Activated CD8-positive, alpha-beta memory T cell treated with anti-CD3 and anti-CD28 coated beads, Interleukin-2, amount 10 ng/mL, durations not matched to agents 7 days and 5 days (primary cell): ENCODE measurements at regions not wholly inside any gene's neighbourhood (a gene's known extent, or its start where the extent isn't known, plus 50 kb on each side); places are given as distances from the start of the nearest gene placed in this dataset.
A peak's percentile ranks its signal among the peaks of the same experiment; 100 is the strongest.

Experiments used
- ATAC-seq: fragments of 150-1000 bp; cut with Tn5 transposase; one replicate; pipeline ENCODE4 v1.10.0; 2021; ENCODE audit warnings: moderate library complexity
- CTCF ChIA-PET: fragments of 350-600 bp; sonication (Branson Sonifier 250); formaldehyde crosslinking; loops from one replicate; lab custom pipeline; 2021; ENCODE audit warnings: antibody characterized with exemption; lab: Charles Lee
- DNase-seq: peaks from one replicate; pipeline ENCODE4 v3.0.0-alpha.2; 2020
- H3K27ac Mint-ChIP-seq: one replicate; pipeline ENCODE4 v1.8.0; 2021; ENCODE audit warnings: mild to moderate bottlenecking, mixed read lengths
- H3K27me3 Mint-ChIP-seq: one replicate; pipeline ENCODE4 v1.8.0; 2021; ENCODE audit warnings: mixed read lengths
- H3K36me3 Mint-ChIP-seq: one replicate; pipeline ENCODE4 v1.8.0; 2021; ENCODE audit warnings: mild to moderate bottlenecking, mixed read lengths
- H3K4me1 Mint-ChIP-seq: one replicate; pipeline ENCODE4 v1.8.0; 2021; ENCODE audit warnings: mixed read lengths
- H3K4me3 Mint-ChIP-seq: one replicate; pipeline ENCODE4 v1.8.0; 2021; ENCODE audit warnings: mild to moderate bottlenecking, moderate library complexity, mixed read lengths
- H3K9me3 Mint-ChIP-seq: one replicate; pipeline ENCODE4 v1.8.0; 2022; ENCODE audit warnings: low read depth, mixed read lengths

- CTCF ChIA-PET = interaction anchor here (0.6 kb wide), 1 partner anchor 8 kb away, joined by 3 read pairs; no protein-coding TSS in a partner anchor
Measured at GRCh38 chr2:147364597-147364996, 480.2 kb upstream of the ACVR2A start.

DNA sequence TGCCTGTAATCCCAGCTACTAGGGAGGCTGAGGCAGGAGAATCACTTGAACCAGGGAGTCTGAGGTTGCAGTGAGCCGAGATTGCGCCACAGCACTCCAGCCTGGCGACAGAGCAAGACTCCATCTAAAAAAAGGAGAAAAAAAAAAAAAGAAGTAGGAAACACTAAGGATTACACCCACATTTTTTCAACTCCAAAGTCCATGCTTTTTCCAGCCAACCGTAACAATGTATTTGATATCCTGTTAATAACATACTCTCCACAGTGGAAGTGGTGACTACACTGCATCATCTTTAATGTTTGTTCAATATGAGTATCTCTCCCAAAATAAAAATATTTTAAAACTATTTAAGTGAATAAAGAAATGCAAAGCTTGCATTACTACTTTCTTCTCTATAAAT, 481.6 kb upstream of the ACVR2A start:
- Mint-ChIP-seq H3K36me3 (no peaks in the 10 kb centered on the region), H3K4me3 (no peak overlapping the region), H3K27me3 (no peaks in the 10 kb centered on the region), H3K9me3 (no peaks in the 10 kb centered on the region), H3K27ac (no peak overlapping the region), H3K4me1 (peaks cover 9% of the 10 kb centered on the region)
- CTCF ChIA-PET = no interaction called here
- DNase-seq (no peak), ATAC-seq (no peak)

More at GRCh38 chr2:147364597-147364996, 480.2 kb upstream of the ACVR2A start:
- Mint-ChIP-seq H3K4me1 (peaks cover 9% of the 10 kb centered on the region), H3K4me3 (no peak overlapping the region), H3K36me3 (no peaks in the 10 kb centered on the region), H3K9me3 (no peaks in the 10 kb centered on the region), H3K27me3 (no peaks in the 10 kb centered on the region), H3K27ac (no peak overlapping the region)
- DNase-seq (no peak), ATAC-seq (peak; percentile 16)

GRCh38 chr2:147358375-147358774, 486.5 kb upstream of the ACVR2A start:
- CTCF ChIA-PET = no interaction called here
- DNase-seq (no peak), ATAC-seq (no peak)
- H3K4me1 Mint-ChIP-seq = no peaks in the 10 kb centered on the region
- no peaks in the 10 kb centered on the region for H3K9me3 Mint-ChIP-seq
- H3K36me3 Mint-ChIP-seq = no peaks in the 10 kb centered on the region
- no peak overlapping the region for H3K4me3 Mint-ChIP-seq
- H3K27me3 Mint-ChIP-seq = peaks cover 6% of the 10 kb centered on the region
- H3K27ac Mint-ChIP-seq = no peak overlapping the region

- Mint-ChIP-seq H3K27ac (no peak overlapping the region), H3K4me3 (no peak overlapping the region), H3K27me3 (peaks cover 6% of the 10 kb centered on the region), H3K4me1 (no peaks in the 10 kb centered on the region), H3K36me3 (no peaks in the 10 kb centered on the region), H3K9me3 (no peaks in the 10 kb centered on the region)
- ATAC-seq (no peak), DNase-seq (no peak)
- CTCF ChIA-PET = no interaction called here
Measured at GRCh38 chr2:147356157-147356556, 488.7 kb upstream of the ACVR2A start.

DNA sequence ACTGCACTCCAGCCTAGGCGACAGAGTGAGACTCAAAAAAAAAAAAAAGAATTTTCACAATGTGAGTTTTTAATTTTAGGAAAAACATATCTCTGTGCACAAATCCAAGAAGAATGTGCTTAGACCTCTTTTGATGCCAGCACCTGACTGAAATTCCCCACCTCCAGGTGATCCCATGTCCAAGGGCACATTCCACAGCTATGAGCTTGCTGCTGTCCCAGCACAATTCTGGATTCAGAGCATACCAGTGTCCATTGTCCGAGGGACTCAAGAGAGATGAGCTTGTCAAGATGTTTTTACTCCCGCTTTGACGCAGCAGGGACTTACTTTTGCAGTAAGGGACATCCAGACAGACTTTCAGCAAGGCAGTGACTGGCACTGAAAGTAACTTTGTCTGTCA, 489.1 kb upstream of the ACVR2A start:
- H3K9me3 Mint-ChIP-seq = no peaks in the 10 kb centered on the region
- H3K27ac Mint-ChIP-seq = no peak overlapping the region
- no peak for ATAC-seq
- CTCF ChIA-PET = no interaction called here
- H3K27me3 Mint-ChIP-seq = peaks cover 6% of the 10 kb centered on the region
- H3K4me1 Mint-ChIP-seq = no peaks in the 10 kb centered on the region
- H3K36me3 Mint-ChIP-seq = no peaks in the 10 kb centered on the region
- DNase-seq = no peak
- H3K4me3 Mint-ChIP-seq = no peak overlapping the region

DNA sequence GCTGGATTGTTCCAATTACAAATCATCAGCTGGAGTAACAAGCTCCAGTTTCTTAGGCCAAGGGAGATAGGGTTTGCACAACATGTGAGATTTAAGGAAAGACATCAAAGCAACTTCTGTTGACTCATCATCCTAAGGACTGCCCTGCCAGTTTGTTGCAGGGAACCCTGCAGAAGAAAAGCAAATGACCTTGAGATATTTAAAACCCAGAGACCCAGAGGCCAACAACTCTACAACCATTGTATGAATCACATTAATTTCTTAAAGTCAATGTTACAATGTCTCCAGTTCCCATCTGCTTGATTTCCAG, 491.8 kb upstream of the ACVR2A start:
- Mint-ChIP-seq H3K4me1 (no peaks in the 10 kb centered on the region), H3K4me3 (no peak overlapping the region), H3K27ac (no peak overlapping the region), H3K36me3 (no peaks in the 10 kb centered on the region), H3K9me3 (no peaks in the 10 kb centered on the region), H3K27me3 (peaks cover 8% of the 10 kb centered on the region)
- ATAC-seq = no peak
- CTCF ChIA-PET = no interaction called here
- DNase-seq = no peak

GRCh38 chr2:147352264-147353071, 492.4 kb upstream of the ACVR2A start:
- CTCF ChIA-PET = no interaction called here
- Mint-ChIP-seq H3K4me3 (no peak overlapping the region), H3K27me3 (peaks cover 3% of the 10 kb centered on the region), H3K27ac (no peak overlapping the region), H3K9me3 (no peaks in the 10 kb centered on the region), H3K4me1 (no peaks in the 10 kb centered on the region), H3K36me3 (no peaks in the 10 kb centered on the region)
- ATAC-seq = no peak
- DNase-seq = no peak

DNA sequence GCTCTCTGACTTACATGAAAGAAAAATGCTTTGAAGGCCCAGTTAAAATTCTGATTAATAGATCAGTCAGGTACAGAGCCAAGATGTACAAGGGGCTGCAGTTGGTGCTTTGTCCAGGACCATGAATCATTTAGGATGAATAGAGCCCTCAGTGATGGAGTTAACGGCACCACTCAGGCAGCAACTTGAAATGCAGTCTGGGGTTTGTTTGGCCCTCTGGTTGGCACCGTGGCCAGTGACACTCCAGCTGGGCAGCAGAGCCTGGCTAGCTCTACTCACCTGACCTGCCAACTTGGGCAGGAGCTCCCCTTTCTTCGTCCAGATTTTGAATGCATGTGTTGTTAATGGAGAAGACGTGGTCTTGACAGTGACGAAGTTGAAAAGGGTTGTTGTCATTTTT, 493.0 kb upstream of the ACVR2A start:
- no peak overlapping the region for H3K4me3 Mint-ChIP-seq
- no peak for DNase-seq
- no peaks in the 10 kb centered on the region for H3K4me1 Mint-ChIP-seq
- H3K27ac Mint-ChIP-seq = no peak overlapping the region
- no peak for ATAC-seq
- no peaks in the 10 kb centered on the region for H3K9me3 Mint-ChIP-seq
- CTCF ChIA-PET = no interaction called here
- H3K27me3 Mint-ChIP-seq = peaks cover 2% of the 10 kb centered on the region
- no peaks in the 10 kb centered on the region for H3K36me3 Mint-ChIP-seq

DNA sequence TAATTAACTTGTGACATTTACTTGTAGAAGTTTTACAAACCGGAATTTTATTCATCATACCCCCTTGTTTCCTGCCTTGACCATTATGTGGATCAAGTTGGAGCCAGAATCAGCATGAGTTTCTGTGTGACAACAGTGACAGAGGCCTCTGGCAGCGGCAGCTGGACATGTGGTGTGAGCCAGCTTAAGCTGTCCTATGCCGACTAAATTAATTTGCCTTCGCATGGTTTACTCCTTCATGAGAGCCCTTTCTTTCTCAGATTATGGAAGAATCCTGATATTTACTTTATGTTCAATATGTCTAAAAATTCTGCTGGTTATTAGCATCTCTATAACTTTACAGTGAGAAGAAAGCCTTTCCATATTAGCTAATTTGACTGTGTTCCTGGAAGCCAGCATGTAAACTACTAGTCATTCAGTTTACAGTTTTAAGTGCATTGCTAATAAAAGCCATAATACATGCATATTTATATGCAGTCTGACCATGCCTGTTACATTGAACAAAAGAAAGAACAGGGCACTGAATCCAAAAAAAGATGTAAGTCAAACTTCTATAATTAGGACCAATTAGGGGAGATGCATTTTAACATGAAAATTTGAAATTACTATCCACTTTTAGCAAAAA, 495.8 kb upstream of the ACVR2A start:
- CTCF ChIA-PET = no interaction called here
- ATAC-seq = no peak
- DNase-seq = no peak
- Mint-ChIP-seq H3K27me3 (peaks cover 2% of the 10 kb centered on the region), H3K4me3 (no peak overlapping the region), H3K9me3 (no peaks in the 10 kb centered on the region), H3K4me1 (no peaks in the 10 kb centered on the region), H3K27ac (no peak overlapping the region), H3K36me3 (no peaks in the 10 kb centered on the region)

- Mint-ChIP-seq H3K36me3 (no peaks in the 10 kb centered on the region), H3K27ac (no peak overlapping the region), H3K27me3 (peaks cover 2% of the 10 kb centered on the region), H3K4me1 (no peaks in the 10 kb centered on the region), H3K4me3 (no peak overlapping the region), H3K9me3 (no peaks in the 10 kb centered on the region)
- DNase-seq = no peak
- CTCF ChIA-PET = no interaction called here
- ATAC-seq = no peak
Measured at GRCh38 chr2:147346142-147346541, 498.7 kb upstream of the ACVR2A start.

DNA sequence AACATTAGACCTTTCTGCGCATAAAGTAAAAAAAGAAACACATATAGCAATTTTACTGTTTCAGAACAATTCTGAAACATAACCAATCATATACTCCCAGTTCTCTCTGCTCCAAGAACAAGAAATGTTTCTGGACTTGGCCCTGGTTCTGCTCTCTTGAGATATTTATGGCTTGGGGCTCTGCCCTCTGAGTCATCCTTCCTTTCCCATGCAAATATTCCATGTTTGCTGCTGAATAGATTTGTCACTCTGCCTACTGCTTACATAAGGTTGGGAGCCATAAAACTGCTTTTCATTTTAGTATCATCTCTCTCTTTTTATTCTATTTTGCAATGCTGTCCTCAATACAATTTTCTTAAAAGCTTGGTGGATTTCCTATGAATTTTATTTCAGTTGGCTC, 499.6 kb upstream of the ACVR2A start:
- Mint-ChIP-seq H3K36me3 (no peaks in the 10 kb centered on the region), H3K4me1 (no peaks in the 10 kb centered on the region), H3K9me3 (no peaks in the 10 kb centered on the region), H3K4me3 (no peak overlapping the region), H3K27ac (no peak overlapping the region), H3K27me3 (peaks cover 2% of the 10 kb centered on the region)
- DNase-seq (no peak), ATAC-seq (no peak)
- CTCF ChIA-PET = no interaction called here

GRCh38 chr2:147342329-147342728, 502.5 kb upstream of the ACVR2A start:
- ATAC-seq (no peak), DNase-seq (no peak)
- Mint-ChIP-seq H3K27ac (no peak overlapping the region), H3K27me3 (no peaks in the 10 kb centered on the region), H3K4me3 (no peak overlapping the region), H3K36me3 (no peaks in the 10 kb centered on the region), H3K9me3 (no peaks in the 10 kb centered on the region), H3K4me1 (no peaks in the 10 kb centered on the region)
- CTCF ChIA-PET = no interaction called here

DNA sequence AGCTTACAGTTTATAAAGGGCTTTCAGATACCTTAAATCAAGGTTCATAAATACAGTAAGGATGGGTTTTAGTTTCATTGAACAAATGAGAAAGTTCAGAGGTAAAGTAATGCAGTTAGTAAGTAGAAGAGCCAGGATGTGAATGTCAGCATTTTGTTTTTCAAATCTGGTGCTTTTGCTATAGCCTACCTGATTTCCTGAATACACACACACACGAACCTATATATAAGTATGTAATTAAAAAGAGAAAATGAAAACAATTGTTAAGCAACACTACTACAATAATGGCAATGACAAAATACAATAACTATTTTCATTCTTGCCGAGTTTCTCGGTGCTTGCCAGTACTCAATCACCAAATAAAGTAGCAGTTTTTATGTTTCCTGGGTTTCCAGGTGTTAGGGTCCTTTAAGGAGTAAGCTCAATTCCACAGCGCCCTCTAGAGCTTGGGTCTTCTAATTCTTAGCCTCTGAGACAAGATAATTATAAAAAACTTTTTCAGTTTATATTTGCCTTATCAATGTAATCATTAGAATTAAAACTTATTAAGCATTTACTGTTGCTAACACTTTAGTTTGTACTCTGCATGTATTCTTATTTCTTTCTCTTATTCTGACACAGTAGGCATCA, 512.9 kb upstream of the ACVR2A start:
- H3K9me3 Mint-ChIP-seq = no peaks in the 10 kb centered on the region
- DNase-seq (peak; percentile 50), ATAC-seq (peak; percentile 39)
- no peaks in the 10 kb centered on the region for H3K36me3 Mint-ChIP-seq
- CTCF ChIA-PET = interaction anchor here (0.9 to 2.1 kb wide), 5 partner anchors 26 to 249 kb away, joined by 3 to 10 read pairs (median 4); no protein-coding TSS in a partner anchor
- H3K27me3 Mint-ChIP-seq = no peaks in the 10 kb centered on the region
- H3K4me1 Mint-ChIP-seq = peaks cover 7% of the 10 kb centered on the region
- no peak overlapping the region for H3K27ac Mint-ChIP-seq
- no peak overlapping the region for H3K4me3 Mint-ChIP-seq

DNA sequence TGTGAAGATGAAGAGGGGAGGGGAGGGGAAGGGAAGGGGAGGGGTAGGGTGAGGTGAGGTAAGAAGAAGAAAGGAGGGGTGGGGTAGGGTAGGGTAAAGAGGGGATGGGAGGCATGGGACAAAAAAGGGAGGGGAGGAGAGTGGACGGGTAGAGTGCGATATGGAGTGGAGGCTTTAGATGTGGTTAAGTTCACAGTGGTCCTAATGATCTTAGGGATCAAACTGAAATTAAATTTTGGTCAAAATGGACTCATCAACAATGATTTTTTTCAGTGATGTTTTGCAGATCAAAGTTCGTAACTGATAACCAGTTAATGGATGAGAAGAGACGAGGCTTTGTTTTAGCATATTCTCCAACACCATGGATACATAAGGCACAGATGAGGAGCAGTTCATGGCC, 513.9 kb upstream of the ACVR2A start:
- H3K27me3 Mint-ChIP-seq = no peaks in the 10 kb centered on the region
- CTCF ChIA-PET = interaction anchor here (0.7 to 2.1 kb wide), 2 partner anchors 248 to 1068 kb away, joined by 3 to 10 read pairs; no protein-coding TSS in a partner anchor
- no peaks in the 10 kb centered on the region for H3K9me3 Mint-ChIP-seq
- no peaks in the 10 kb centered on the region for H3K36me3 Mint-ChIP-seq
- no peak overlapping the region for H3K27ac Mint-ChIP-seq
- H3K4me1 Mint-ChIP-seq = peaks cover 7% of the 10 kb centered on the region
- no peak overlapping the region for H3K4me3 Mint-ChIP-seq
- ATAC-seq (no peak), DNase-seq (no peak)
